ENCODE measurements at regions not wholly inside any gene's neighbourhood (a gene's known extent, or its start where the extent isn't known, plus 50 kb on each side); places are given as distances from the start of the nearest gene placed in this dataset.

DNA sequence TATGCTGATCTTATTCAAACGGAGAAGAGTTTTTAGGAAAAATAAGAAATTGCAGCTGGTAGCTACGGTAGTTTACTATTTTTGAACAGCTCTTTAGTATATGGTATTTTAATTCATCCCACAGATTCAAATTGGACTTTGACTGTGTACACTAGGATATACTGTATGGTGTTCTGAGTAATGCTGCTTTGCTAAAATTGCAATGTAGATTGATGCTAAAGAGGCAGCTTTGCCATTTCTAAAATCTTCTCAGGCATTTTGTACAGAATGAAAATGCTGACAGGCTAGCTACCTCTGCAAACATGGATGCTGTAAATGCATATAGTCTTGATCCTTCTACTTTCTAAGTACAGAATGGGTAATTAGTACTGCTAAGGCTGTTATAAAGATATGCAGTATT lies 826.6 kb upstream of the POU3F3 start:
- CTCF ChIA-PET, result no interaction called here
- POLR2A ChIA-PET, result no interaction called here

GRCh38 chr2:104028061-104028460 lies 825.9 kb upstream of the POU3F3 start:
- CTCF ChIA-PET, result no interaction called here
- POLR2A ChIA-PET, result no interaction called here

GRCh38 chr2:104033399-104033798 lies 820.5 kb upstream of the POU3F3 start:
- ChIA-PET CTCF (no interaction called here), POLR2A (no interaction called here)

DNA sequence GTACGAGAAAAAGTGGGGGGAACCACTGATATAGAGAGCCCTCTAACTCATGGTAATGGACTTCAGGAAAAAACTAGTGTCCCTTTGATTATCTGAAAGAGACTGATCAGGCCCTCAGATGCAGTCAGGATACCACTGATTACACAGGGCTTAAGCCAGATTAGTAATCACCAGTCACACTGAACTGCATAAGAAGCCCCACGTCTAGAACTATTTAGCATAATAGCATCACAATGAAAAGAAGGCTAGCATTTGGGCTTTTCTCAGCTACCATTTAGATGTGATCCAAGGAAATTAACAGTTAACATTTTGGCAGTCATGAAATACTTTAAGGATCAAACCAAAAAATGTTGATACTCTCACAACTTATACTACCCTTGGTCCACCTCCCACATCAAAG lies 813.1 kb upstream of the POU3F3 start:
- CTCF ChIA-PET, result no interaction called here
- POLR2A ChIA-PET, result no interaction called here

GRCh38 chr2:104041351-104041750 lies 812.6 kb upstream of the POU3F3 start:
- POLR2A ChIA-PET, result no interaction called here
- CTCF ChIA-PET, result no interaction called here

GRCh38 chr2:104043864-104044263 lies 810.1 kb upstream of the POU3F3 start:
- CTCF ChIA-PET, result no interaction called here
- POLR2A ChIA-PET, result no interaction called here

GRCh38 chr2:104045071-104045470 lies 808.8 kb upstream of the POU3F3 start:
- ChIA-PET POLR2A (no interaction called here), CTCF (no interaction called here)

- ChIA-PET POLR2A (no interaction called here), CTCF (no interaction called here)
Observed at GRCh38 chr2:104046466-104046865, 807.4 kb upstream of the POU3F3 start.

DNA sequence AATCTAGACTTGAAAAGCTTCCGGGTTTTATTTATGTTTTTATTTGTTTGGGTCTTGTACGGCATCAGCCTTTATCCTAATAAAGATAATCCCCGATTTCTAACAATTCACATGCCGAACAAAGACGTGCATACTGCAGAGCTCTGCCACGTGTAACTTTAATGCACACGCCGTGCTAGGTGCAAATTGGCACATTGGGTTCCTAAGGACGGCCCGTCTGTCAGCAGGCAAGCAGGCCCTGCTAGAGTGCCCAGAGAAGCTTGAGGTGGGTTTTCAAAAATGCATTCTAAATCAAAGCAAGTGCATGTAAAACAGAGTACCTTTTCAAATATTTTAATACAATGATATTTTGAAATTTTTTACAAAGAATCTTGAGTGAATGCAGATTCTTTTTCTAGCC lies 806.4 kb upstream of the POU3F3 start:
- ChIA-PET CTCF (no interaction called here), POLR2A (no interaction called here)

DNA sequence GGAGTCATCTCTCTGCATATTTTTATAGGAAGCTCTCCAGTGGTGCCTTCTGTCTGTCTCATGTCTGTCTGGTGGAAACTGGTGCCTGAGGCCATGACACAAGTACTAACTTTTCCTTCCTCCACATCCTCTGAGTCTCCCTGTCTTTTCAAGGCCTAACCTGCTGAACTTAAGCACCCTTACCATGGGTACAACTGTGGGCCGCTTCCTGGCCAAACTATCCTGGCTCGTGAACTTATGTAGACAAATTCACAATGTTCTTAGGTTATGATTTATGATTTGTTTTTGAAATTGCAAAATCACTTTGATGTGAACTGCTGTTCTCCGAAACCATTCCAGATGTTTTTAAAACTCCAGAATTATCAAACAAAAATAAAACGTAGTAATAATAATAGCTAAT lies 804.5 kb upstream of the POU3F3 start:
- POLR2A ChIA-PET, result no interaction called here
- CTCF ChIA-PET, result no interaction called here

DNA sequence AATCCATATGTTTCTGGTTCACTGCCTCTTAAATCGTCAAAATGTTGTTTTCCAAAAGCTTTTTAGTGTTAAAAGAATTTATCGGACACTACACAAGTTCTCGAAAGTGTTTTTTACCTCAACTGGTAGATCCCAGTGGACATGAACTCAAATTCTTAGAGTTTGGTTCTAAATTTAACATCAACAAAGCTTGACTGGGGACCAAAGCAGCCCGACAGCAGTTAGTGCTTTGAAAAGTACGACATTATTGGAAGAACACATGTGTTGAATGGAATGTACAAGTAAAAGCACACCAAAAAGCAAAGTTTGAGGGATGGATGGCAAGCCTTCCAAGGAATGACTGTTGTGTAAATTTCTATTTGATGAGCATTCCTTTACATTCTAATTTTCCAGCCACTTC lies 803.9 kb upstream of the POU3F3 start:
- ChIA-PET POLR2A (no interaction called here), CTCF (no interaction called here)

GRCh38 chr2:104050656-104051242 lies 803.2 kb upstream of the POU3F3 start:
- CTCF ChIA-PET, result no interaction called here

DNA sequence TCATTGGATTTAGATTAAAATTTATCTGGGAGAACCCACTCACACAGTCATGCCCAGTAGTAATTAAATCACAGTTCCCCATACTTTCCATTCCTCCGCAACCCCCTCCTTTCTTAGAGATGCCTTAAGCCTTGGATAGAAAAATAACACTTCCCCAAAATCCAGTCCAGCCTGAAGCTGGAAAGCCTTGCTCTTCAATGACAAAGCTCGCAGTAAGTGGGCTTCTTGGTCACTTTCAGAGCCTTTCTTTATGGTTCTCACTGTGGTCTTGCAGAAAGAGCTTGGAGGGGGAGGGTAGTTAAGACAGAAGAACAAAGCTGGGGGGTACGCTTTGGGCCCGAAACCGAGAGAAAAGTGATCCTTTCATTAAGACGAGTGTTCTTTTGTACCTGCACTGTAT lies 802.1 kb upstream of the POU3F3 start:
- CTCF ChIA-PET, result no interaction called here
- POLR2A ChIA-PET, result no interaction called here

More at GRCh38 chr2:104050656-104051242, 803.2 kb upstream of the POU3F3 start:
- POLR2A ChIA-PET, result no interaction called here

DNA sequence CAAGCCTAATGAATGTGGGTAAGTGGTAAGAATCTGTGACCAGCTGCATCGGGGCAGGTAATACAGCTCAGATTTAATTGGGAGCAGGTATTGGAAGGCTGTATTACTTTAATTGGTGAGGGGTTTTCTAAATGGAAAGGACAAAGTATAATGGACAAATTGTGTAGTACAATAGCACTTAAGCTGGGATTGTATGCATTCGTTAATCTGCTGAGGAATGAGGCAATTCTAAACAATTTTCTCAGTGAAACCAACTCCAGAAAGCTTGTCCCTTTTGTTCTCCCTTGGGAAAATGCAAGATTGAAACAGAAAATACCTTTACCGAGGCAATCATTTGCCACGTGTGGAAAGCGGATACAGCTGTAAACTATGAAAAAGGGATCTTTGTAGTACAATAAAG lies 801.6 kb upstream of the POU3F3 start:
- CTCF ChIA-PET, result no interaction called here
- POLR2A ChIA-PET, result no interaction called here

DNA sequence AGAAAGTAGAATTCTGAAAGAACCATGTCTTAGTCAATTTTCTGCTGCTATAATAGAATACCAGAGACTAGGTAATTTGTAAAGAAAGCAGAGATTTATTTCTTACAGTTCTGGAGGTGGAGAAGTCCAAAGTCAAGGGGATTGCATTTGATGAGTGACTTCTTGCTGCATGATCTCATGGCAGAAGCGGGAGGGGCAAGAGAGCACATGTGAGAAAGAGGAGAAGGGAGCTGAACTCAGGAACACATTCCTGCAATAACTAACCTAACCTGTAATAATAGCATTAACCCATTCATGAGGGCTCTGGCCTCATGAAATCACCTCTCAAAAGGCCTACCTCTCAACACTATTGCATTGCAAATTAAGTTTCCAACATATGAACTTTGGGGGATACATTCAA lies 797.5 kb upstream of the POU3F3 start:
- ChIA-PET POLR2A (no interaction called here), CTCF (no interaction called here)

GRCh38 chr2:104068665-104069064 lies 785.2 kb upstream of the POU3F3 start:
- POLR2A ChIA-PET, result no interaction called here
- CTCF ChIA-PET, result no interaction called here

- CTCF ChIA-PET, result no interaction called here
- POLR2A ChIA-PET, result no interaction called here
Observed at GRCh38 chr2:104077573-104077972, 776.3 kb upstream of the POU3F3 start.

- ChIA-PET CTCF (no interaction called here), POLR2A (no interaction called here)
Observed at GRCh38 chr2:104078431-104079157, 775.3 kb upstream of the POU3F3 start.

GRCh38 chr2:104088745-104089144 lies 765.2 kb upstream of the POU3F3 start:
- ChIA-PET POLR2A (no interaction called here), CTCF (no interaction called here)

DNA sequence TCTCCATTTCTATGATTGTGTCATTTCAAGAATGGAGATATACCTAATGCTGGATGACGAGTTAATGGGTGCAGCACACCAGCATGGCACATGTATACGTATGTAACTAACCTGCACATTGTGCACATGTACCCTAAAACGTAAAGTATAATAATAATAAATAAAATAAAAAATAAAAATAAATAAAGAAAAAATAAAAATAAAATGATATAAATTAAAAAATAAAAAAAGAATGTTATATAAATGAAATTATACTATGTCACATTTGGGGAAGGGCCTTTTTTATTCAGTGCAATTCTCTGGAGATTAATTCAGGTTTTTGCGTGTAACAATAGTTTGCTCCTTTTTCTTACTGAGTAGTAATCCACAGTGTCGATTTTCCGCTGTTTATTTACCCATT lies 763.5 kb upstream of the POU3F3 start:
- POLR2A ChIA-PET, result no interaction called here
- CTCF ChIA-PET, result no interaction called here

- ChIA-PET POLR2A (no interaction called here), CTCF (no interaction called here)
Observed at GRCh38 chr2:104091894-104092293, 762.0 kb upstream of the POU3F3 start.

DNA sequence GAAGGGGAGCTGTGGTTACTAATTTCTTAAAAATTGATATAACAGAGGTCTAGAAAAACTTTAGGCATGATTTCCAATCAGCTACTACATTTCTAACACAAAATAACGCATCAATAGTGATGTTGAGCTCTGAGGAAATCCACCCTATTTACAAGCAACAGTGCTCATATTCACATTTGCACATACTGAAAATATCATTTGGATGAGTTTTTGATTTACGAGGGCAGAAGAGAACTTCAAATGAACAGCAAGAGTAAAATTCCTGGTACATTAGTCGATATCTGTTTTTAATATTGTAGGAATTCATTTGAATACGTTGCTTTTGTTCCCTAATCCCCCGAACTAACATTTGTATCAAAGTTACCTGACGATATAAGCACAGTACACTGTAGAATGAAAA lies 761.0 kb upstream of the POU3F3 start:
- ChIA-PET POLR2A (no interaction called here), CTCF (no interaction called here)

- POLR2A ChIA-PET, result no interaction called here
- CTCF ChIA-PET, result no interaction called here
Observed at GRCh38 chr2:104102615-104103014, 751.3 kb upstream of the POU3F3 start.
